Stimulated activated CD8-positive, alpha-beta memory T cell treated with anti-CD3 and anti-CD28 coated beads, Interleukin-12 subunit alpha, Interleukin-12 subunit beta, amount 100 ng/mL, for 4 hours (primary cell): ENCODE measurements at regions not wholly inside any gene's neighbourhood (a gene's known extent, or its start where the extent isn't known, plus 50 kb on each side); places are given as distances from the start of the nearest gene placed in this dataset.
"Not testable (repeated sequence)": the region's sequence is repeated elsewhere in the genome, so short reads cannot be mapped to it uniquely, and the experiment has no call there.

ENCODE experiments used
- DNase-seq: peaks from one replicate; pipeline ENCODE4 v3.0.0-alpha.2; 2020; ENCODE audit warnings: low read depth

GRCh38 chr16:65271996-65272395, 150.1 kb upstream of the CDH11 start:
- no peak for DNase-seq

DNA sequence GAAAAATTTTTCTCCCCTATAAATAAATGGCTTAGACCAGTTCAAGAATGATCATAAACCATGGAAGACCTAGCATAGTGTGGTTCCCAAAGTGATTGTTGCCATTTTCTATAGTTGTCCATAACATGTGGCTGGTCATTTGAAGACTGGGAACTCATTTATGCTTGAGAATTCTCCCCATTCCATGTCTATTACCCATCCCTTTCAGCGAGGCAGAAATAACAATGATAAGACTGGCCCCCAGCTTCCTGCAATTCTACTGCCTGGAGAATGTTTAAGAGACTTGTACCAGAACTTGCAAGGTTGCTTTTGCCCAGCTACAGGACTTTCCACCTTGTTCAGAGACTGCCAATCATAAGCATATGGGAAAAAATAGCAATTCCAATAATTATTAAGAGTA, 146.5 kb upstream of the CDH11 start:
- no peak for DNase-seq

- no peak for DNase-seq
Measured at GRCh38 chr16:65263896-65264295, 142.0 kb upstream of the CDH11 start.

DNA sequence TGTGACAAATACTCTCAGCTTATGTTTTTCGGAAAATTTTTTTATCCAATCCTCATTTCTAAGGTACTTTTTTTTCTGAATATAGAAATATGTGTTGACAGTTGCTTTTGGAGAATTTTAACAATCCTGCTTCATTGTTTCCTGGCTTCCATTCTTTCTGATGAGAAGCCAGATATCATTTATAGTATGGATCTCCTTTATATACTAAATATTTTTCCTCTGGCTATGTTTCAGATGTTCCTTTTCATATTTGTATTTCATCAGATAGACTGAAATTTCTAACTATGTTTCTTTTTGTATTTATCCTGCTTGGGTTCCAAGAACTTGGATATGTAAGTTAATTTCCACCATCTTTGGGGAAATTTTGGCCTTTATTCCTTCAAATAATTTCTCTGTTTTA, 138.9 kb upstream of the CDH11 start:
- no peak for DNase-seq

DNA sequence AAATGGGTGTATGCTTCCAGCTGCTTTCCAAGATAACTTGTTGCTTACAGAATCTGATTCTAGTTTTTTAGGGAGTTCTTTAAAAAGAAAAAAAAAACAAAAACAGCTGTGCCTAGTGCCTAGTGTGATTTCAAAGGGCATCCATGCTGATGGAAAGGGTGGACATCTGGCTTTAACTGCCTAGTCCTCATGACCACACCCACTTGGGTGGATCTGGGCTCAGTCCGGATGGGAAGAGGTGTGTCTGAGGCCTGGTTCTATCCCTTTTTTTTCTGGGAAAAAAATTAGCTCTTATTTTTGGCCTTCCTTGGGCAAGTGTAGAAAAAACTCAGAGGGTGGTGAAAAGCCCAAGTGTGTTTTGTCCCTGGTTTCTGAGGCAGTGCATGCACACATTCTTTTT, 132.3 kb upstream of the CDH11 start:
- no peak for DNase-seq

- no peak for DNase-seq
Measured at GRCh38 chr16:65249768-65250167, 127.9 kb upstream of the CDH11 start.

- no peak for DNase-seq
Measured at GRCh38 chr16:65244787-65245186, 122.9 kb upstream of the CDH11 start.

- no peak for DNase-seq
Measured at GRCh38 chr16:65235339-65236177, 113.7 kb upstream of the CDH11 start.

GRCh38 chr16:65234721-65235320, 113.0 kb upstream of the CDH11 start:
- not testable (repeated sequence) for DNase-seq

DNA sequence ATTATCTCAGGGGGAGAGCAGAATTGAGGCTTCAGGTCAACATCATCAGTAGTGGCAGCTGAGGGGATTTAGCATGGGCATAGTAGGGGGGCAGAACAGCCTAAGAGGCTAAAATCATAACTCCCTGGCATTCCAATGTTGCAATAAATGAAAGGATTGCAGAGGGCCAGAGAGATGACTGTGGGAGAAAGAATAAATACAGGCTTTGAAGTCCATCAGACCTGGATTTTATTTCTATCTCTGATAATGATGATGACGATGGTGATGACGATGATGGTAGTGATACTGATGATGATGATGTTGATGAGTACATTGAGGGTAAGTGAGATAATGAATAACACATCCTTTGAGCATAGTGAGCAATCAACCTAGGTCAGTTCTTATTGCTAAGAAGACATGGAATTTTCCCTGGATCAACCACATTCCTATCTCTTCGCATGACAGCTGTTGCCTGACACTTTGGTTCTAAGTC, 107.4 kb upstream of the CDH11 start:
- no peak for DNase-seq

- DNase-seq: no peak
Measured at GRCh38 chr16:65227150-65227835, 105.4 kb upstream of the CDH11 start.

GRCh38 chr16:65226077-65226476, 104.2 kb upstream of the CDH11 start:
- no peak for DNase-seq

GRCh38 chr16:65225488-65225887, 103.6 kb upstream of the CDH11 start:
- DNase-seq: no peak

- no peak for DNase-seq
Measured at GRCh38 chr16:65224994-65225393, 103.1 kb upstream of the CDH11 start.

GRCh38 chr16:65224471-65224870, 102.6 kb upstream of the CDH11 start:
- no peak for DNase-seq

GRCh38 chr16:65223335-65223734, 101.5 kb upstream of the CDH11 start:
- DNase-seq: no peak

- no peak for DNase-seq
Measured at GRCh38 chr16:65222536-65222935, 100.7 kb upstream of the CDH11 start.

DNA sequence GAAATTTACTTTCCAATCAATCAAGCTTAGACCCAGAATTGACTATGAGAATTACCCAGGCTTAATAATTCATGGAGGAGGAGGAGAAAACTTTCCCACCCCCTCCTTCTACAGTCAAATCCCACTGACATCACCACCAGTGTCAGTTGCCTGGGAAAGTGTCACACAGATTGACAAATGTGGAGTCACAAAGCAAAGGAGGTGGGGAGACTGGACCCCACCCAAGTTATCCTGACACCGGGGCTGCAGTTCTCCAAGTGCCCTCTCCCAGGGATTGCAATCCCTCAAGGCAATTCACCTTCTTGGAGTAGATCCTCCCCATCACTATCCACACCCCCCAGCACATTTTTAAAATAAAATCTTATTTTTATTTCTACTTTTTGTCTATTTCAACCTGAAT, 100.2 kb upstream of the CDH11 start:
- DNase-seq: no peak

DNA sequence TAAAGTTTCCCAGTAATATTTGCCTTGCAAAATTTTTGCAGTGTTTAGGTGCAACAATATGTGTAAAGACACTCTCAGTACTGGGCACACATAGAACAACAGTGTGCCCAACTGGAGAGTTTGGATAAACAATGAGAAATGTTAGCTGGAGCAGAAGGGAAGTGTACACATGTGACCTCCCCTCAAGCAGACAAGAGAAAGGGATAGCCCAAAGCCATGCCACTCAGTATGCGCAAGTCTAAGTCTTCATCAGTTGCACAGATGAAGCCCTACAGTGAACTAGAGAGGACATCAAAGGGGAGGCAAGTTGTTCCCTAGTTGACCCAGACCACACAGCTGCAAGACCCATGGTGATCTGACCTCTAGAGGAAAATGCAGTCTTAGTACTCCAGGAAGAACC, 97.9 kb upstream of the CDH11 start:
- DNase-seq: no peak

DNA sequence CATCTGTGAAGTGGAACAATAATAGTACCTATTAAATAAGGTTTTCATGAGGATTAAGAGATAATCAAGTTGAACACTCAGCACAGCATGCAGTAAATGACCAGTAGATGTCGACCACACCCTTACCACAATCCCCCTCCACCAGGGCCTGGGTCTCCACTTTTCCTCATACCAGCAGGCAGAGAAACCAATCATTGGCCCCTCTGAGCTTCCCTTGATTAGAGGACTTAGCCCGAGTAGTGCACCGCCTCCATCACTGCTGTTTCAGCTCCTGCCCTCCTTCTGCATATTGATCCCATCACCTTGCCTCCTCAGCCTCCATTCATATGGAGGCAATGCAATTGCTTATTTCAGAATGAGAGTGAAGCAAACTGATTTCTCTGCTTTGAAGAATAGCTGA, 96.5 kb upstream of the CDH11 start:
- no peak for DNase-seq

- no peak for DNase-seq
Measured at GRCh38 chr16:65213866-65214595, 92.2 kb upstream of the CDH11 start.

GRCh38 chr16:65212791-65213190, 90.9 kb upstream of the CDH11 start:
- no peak for DNase-seq
